Large intestine (tissue), 3 donors: ENCODE measurements at regions not wholly inside any gene's neighbourhood (a gene's known extent, or its start where the extent isn't known, plus 50 kb on each side); places are given as distances from the start of the nearest gene placed in this dataset.

ENCODE experiments used
- DNase-seq, 2 donors: peaks; one replicate each; pipeline versions ENCODE4 v3.0.0 to v3.0.0-alpha.2; 2013
- H3K27ac ChIP-seq: one replicate; pipeline ENCODE4 v1.5.1; 2013; ENCODE audit warnings: low read length
- H3K27me3 ChIP-seq: 2 replicates; pipeline ENCODE4 v1.6.1; 2013; ENCODE audit warnings: low read length; ENCODE audit not compliant: control insufficient read depth, insufficient read depth
- H3K36me3 ChIP-seq: 2 replicates; pipeline ENCODE4 v1.6.1; 2013; ENCODE audit warnings: low read length; ENCODE audit not compliant: control insufficient read depth, insufficient read depth
- H3K4me1 ChIP-seq: one replicate; pipeline ENCODE4 v1.6.1; 2013; ENCODE audit warnings: low read length; ENCODE audit not compliant: control insufficient read depth, insufficient read depth
- H3K4me3 ChIP-seq: one replicate; pipeline ENCODE4 v1.5.1; 2013; ENCODE audit warnings: low read length
- H3K9me3 ChIP-seq: one replicate; pipeline ENCODE4 v1.6.1; 2013; ENCODE audit warnings: mild to moderate bottlenecking, low read depth, low read length, moderate library complexity; ENCODE audit not compliant: control insufficient read depth
- WGBS: methylation state at CpG from one replicate; pipeline ENCODE4 v1.1.5; 2013; ENCODE audit warnings: low lambda C conversion rate; ENCODE audit not compliant: insufficient coverage; 5-methylcytosine and 5-hydroxymethylcytosine counted together

DNA sequence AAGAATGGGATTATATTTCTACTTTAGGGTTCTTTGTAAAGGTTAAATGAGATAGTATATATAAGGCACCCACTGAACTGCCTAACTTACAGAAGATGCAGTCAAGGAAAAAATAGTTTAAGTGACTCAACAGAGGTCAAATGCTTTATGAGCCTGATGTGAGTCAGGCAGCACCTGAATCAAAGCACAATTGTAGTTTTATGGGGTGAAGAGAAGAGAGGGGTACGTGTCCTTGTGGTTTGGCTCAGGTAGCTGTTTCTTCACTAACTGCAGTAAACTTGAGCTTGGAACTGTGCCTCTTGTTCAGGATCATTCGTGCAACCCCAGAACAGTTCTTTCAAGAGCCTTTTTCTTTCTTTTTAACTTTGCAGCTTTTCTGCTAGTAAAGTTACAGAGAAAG, 125.2 kb upstream of the SPON1 start:
- H3K36me3 ChIP-seq = no peaks in the 10 kb centered on the region
- 80% methylated on average over 1 of the region's 2 CpGs for WGBS
- H3K4me1 ChIP-seq = no peaks in the 10 kb centered on the region

DNA sequence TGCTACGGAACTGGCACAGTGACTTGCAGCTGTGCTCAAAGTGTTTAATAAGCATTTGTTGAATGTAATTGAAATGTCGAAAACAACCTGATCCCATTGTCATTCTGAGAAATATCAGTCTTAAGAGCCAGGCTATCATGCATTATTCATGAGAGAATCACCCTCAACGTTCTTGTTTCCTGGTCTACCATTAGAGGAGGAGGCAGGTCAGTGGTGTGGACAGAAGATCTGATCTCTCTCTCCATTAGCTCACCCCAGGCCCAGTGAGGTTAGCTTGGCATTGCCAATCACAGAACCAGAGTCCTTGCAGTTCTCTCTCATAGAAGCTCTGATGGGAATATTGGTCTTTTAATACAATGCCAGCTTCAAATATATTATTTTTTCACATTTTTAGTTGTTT, 121.1 kb upstream of the SPON1 start:
- no peak overlapping the region for H3K4me3 ChIP-seq
- no peak for DNase-seq
- H3K36me3 ChIP-seq = no peaks in the 10 kb centered on the region
- no peaks in the 10 kb centered on the region for H3K9me3 ChIP-seq
- WGBS = no CpG with 5 or more reads among the region's 3 CpGs
- H3K4me1 ChIP-seq = no peaks in the 10 kb centered on the region
- H3K27me3 ChIP-seq = no peaks in the 10 kb centered on the region
- no peak overlapping the region for H3K27ac ChIP-seq

More for the DNA sequence above, 125.2 kb upstream of the SPON1 start:
- Histone ChIP-seq H3K27me3 (no peaks in the 10 kb centered on the region), H3K9me3 (no peaks in the 10 kb centered on the region), H3K4me3 (no peak overlapping the region), H3K27ac (no peak overlapping the region)
- no peak for DNase-seq

DNA sequence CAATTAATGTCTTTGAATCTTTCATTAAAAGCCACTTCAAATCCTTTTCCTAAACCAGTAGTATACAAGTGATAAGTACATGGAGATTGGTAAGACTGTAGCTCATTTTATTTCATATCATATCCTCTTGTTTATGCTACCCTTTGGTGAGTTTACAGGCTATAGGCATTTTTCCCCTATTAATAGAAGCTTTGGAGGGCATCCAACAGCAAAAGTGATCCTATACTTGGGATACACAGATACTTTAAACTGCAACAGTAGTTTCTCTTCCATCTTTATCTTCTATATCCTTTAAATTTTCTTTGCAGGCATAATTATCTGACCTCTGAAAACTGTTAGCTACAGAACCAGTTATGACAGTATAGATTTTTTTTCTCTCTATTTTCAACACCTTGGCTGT, 114.5 kb upstream of the SPON1 start:
- Histone ChIP-seq H3K27me3 (no peaks in the 10 kb centered on the region), H3K36me3 (no peaks in the 10 kb centered on the region), H3K4me3 (no peak overlapping the region), H3K9me3 (no peaks in the 10 kb centered on the region), H3K4me1 (no peaks in the 10 kb centered on the region), H3K27ac (no peak overlapping the region)
- no peak for DNase-seq

DNA sequence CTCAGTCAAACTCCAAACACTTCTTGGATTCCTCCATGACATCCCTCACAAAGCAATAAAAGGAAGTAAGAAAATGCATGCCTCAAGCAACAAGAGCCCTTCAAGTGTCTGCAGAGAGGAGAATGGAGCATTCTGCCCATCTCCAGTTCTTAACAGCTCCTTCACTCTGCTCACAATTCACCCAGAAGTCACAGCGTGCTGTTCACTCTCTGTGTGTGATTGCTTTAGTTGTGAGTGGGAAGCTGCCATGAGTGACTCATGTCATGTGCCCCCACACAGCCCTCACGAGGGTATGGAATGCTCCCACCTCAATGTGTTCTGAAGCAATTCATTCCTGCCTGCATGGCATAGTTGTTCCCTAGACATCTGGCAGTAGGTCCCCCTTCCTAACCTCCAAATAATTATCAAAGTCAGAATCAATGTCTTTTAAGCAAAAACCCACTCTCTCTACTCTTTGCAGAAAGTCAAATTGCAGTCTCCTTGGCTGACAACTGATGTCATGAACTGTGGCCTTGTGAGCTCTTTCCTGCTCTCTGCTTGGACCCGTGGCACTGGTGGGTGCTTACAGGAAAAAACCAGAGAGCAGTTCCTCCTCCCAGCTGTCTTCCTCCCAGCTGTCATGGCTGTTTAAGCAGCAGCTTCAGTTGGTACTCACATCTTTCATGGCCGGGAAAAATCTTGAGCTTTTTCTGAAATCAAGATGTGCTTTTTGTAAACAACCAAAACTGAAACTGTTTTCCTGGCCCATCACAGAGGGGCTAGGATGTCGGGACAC, 112.1 kb upstream of the SPON1 start:
- no peaks in the 10 kb centered on the region for H3K4me1 ChIP-seq
- DNase-seq = no peak
- no peaks in the 10 kb centered on the region for H3K9me3 ChIP-seq
- H3K27me3 ChIP-seq = no peaks in the 10 kb centered on the region
- H3K27ac ChIP-seq = no peak overlapping the region
- H3K4me3 ChIP-seq = no peak overlapping the region
- H3K36me3 ChIP-seq = no peaks in the 10 kb centered on the region
- no CpG with 5 or more reads among the region's 5 CpGs for WGBS

DNA sequence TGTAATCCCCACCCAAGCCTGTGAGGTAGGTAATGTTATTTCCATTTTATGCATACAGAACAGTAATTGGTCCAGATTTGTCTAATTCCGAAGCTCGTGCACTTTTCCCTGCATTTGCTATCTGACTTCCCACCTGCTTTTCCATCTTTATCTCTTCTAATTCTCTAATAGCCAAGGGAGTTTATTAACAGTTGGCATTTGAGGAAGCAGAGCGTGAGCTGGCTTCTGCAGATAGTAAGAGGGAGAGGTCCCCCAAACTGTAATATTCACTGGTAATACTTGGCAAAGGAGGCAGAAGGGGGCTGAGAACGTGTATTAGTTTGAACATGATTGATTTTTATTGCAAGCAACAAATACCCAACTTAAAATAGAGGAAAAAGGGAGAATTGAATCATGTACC, 110.8 kb upstream of the SPON1 start:
- H3K27me3 ChIP-seq = no peaks in the 10 kb centered on the region
- no peak overlapping the region for H3K4me3 ChIP-seq
- no peaks in the 10 kb centered on the region for H3K9me3 ChIP-seq
- H3K27ac ChIP-seq = no peak overlapping the region
- DNase-seq = no peak
- H3K4me1 ChIP-seq = no peaks in the 10 kb centered on the region
- H3K36me3 ChIP-seq = no peaks in the 10 kb centered on the region
- WGBS = 50% methylated on average over 3 of the region's 4 CpGs

DNA sequence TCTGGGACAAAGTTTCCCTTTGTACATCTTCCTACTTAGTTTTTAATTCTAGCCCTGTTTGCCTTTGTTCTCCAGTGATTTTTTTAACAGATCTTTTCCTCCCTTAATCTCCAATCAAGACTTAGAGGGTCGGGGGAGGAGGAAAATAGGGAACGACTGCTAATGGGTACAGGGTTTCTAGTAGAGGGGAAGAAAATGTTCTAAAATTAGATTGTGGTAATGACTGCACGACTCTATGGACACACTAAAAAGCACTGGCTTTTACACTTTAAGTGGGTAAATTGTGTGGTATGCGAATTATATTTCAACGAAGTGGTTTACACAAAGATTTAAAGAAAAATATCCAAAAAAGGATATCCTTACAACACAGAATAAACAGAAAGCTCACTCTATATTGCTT, 110.0 kb upstream of the SPON1 start:
- H3K27ac ChIP-seq = no peak overlapping the region
- DNase-seq = no peak
- H3K9me3 ChIP-seq = no peaks in the 10 kb centered on the region
- H3K36me3 ChIP-seq = no peaks in the 10 kb centered on the region
- H3K4me1 ChIP-seq = no peaks in the 10 kb centered on the region
- H3K4me3 ChIP-seq = no peak overlapping the region
- WGBS = no CpG with 5 or more reads among the region's 5 CpGs
- no peaks in the 10 kb centered on the region for H3K27me3 ChIP-seq

DNA sequence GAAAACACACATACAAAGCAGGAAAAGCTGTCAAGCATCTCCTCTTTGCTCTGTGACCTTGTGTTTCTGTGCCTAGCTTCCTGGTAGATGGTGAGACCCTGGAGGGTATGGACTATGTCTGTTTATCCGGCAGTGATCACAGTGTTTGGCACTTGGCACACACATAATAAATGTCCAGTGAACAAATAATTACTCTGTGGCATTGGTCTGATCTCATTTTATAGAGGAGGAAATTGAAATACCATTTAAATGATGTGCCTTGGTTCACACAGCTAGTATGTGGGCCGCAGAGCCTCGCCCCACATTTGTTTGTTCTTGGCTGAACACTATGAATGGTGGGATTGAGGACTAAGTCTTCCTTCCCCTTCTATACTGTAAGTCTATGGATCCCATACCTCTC, 104.7 kb upstream of the SPON1 start:
- H3K27me3 ChIP-seq = no peaks in the 10 kb centered on the region
- no peak overlapping the region for H3K4me3 ChIP-seq
- H3K36me3 ChIP-seq = no peaks in the 10 kb centered on the region
- no peaks in the 10 kb centered on the region for H3K4me1 ChIP-seq
- no CpG with 5 or more reads among the region's 3 CpGs for WGBS
- H3K9me3 ChIP-seq = no peaks in the 10 kb centered on the region
- no peak overlapping the region for H3K27ac ChIP-seq
- DNase-seq = no peak

DNA sequence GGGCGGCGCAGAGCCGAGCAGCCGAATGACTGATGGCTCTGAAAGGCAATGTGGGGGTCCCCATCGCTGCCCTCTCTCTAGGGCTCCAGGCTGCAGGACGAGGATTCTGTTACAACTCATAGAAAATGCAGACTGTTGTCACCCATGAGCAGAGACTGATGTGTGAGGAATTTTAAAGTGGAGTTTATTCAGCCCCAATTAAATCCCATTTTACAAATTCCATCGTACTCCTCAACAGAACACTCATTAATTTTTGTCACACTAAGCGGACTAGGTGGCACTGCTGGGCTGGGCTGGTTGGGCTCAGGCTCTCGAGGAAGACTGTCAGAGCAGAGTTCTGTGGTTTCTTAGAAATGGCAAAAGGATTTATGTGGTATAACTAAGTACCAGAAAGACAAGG, 102.6 kb upstream of the SPON1 start:
- Histone ChIP-seq H3K27me3 (no peaks in the 10 kb centered on the region), H3K4me3 (no peak overlapping the region), H3K36me3 (no peaks in the 10 kb centered on the region), H3K9me3 (no peaks in the 10 kb centered on the region), H3K27ac (no peak overlapping the region), H3K4me1 (no peaks in the 10 kb centered on the region)
- no peak for DNase-seq
- WGBS = no CpG with 5 or more reads among the region's 9 CpGs

DNA sequence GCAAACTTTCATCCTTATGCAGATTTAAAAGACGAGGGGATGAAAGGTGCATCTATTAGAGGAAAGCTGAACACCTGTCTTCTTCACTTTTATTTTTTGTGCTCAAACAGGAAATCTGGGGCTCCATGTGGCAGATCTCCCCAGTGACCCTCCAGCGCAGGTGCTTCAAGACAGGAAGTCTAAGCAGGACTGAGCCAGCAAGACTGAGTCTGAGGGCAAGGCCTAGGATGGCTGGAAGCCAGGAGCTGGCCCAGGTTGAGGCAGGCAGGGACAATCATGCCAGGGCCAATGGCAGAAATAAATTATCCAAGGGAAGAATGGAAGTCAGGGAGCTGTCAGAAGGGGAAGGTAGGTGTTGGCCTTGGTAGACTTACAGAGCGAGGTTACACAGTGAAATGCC, 101.1 kb upstream of the SPON1 start:
- Histone ChIP-seq H3K4me3 (no peak overlapping the region), H3K27me3 (no peaks in the 10 kb centered on the region), H3K27ac (no peak overlapping the region), H3K4me1 (no peaks in the 10 kb centered on the region), H3K36me3 (no peaks in the 10 kb centered on the region), H3K9me3 (no peaks in the 10 kb centered on the region)
- 86% methylated on average over 1 of the region's 3 CpGs for WGBS
- DNase-seq = no peak

DNA sequence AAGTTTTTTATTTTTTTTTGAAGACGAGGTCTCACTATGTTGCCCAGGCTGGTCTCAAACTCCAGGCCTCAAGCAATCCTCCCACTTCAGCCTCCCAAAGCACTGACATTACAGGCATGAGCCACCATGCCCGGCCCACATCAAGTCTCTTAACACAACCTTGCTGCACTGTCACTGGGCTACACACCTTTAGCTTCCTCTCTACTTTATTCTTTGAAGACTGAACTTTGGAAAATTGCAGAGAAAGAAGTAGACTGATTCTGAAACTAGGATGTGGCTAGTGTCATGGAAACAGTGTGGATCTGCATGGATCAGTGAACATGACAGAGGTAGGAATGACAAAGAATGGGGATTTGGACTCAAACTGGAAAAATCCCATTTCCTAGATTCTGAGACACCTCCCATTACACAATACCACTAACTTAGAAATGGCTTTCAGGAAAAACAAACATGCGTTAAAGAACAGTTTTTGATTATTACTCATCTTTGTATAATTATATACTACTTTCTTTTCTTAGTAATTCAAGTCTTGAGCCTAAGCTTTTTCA, 99.6 kb upstream of the SPON1 start:
- H3K27ac ChIP-seq = no peak overlapping the region
- no peak for DNase-seq
- no peaks in the 10 kb centered on the region for H3K36me3 ChIP-seq
- H3K4me3 ChIP-seq = no peak overlapping the region
- no peaks in the 10 kb centered on the region for H3K4me1 ChIP-seq
- no peaks in the 10 kb centered on the region for H3K27me3 ChIP-seq
- no peaks in the 10 kb centered on the region for H3K9me3 ChIP-seq
- WGBS = 100% methylated on average over 1 of the region's 3 CpGs
